ENCODE measurements at regions not wholly inside any gene's neighbourhood (a gene's known extent, or its start where the extent isn't known, plus 50 kb on each side); places are given as distances from the start of the nearest gene placed in this dataset.
"Not testable (repeated sequence)": the region's sequence is repeated elsewhere in the genome, so short reads cannot be mapped to it uniquely, and the experiment has no call there.

DNA sequence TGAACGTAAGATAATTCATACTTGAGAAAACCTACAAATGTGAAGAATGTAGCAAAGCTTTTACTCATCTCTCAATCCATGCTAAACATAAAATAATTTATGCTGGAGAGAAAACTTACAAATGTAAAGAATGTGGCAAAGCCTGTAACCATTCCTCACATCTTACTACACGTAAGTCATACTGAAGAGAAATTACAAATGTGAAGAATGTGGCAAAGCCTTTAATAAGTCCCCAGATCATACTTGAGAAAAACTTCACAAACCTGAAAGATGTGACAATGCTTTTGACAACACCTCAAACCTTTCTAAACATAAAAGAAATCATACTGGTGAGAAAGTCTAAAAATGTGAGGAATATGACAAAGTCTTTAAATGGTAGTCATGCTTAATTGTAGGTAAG, 89.4 kb downstream of the ZNF675 start:
- intact Hi-C loops (cut with DNase I), result no loop called here
- ATAC-seq (ENCODE audit: poor library complexity) (no peak), DNase-seq (no peak)

DNA sequence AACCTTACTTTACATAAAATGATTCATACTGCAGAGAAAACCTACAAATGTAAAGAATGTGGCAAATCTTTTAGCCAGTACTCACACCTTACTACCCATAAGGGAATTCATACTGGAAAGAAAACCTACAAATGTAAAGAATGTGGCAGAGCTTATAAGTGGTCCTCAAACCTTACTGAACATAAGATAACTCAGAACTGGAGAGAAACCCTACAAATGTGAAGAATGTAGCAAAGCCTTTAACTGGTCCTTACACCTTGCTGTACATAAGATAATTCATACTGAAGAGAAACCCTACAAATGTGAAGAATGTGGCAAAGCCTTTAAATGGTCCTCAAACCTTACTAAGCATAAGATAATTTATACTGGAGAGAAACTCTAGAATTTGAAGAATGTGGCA, 90.1 kb downstream of the ZNF675 start:
- no peak for ATAC-seq (ENCODE audit: poor library complexity)
- no peak for DNase-seq
- intact Hi-C loops (cut with DNase I), result no loop called here

DNA sequence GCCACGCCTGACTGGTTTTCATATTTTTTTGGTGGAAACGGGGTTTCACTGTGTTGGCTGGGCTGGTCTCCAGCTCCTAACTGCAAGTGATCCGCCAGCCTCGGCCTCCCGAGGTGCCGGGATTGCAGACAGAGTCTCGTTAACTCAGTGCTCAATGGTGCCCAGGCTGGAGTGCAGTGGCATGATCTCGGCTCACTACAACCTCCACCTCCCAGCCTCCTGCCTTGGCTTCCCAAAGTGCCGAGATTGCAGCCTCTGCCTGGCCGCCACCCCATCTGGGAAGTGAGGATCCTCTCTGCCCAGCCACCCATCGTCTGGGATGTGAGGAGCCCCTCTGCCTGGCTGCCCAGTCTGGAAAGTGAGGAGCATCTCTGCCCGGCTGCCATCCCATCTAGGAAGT, 92.7 kb downstream of the ZNF675 start:
- intact Hi-C loops (cut with DNase I); ATAC-seq (ENCODE audit: poor library complexity); DNase-seq: not testable (repeated sequence)

- intact Hi-C loops (cut with DNase I), result no loop called here
- no peak for ATAC-seq (ENCODE audit: poor library complexity)
Observed at GRCh38 chr19:23587546-23587945, 99.5 kb downstream of the ZNF675 start.

GRCh38 chr19:23577501-23577900, 109.5 kb downstream of the ZNF675 start:
- intact Hi-C loops (cut with DNase I), result no loop called here
- no peak for ATAC-seq (ENCODE audit: poor library complexity)
- DNase-seq, result no peak

More at GRCh38 chr19:23587546-23587945, 99.5 kb downstream of the ZNF675 start:
- no peak for DNase-seq

DNA sequence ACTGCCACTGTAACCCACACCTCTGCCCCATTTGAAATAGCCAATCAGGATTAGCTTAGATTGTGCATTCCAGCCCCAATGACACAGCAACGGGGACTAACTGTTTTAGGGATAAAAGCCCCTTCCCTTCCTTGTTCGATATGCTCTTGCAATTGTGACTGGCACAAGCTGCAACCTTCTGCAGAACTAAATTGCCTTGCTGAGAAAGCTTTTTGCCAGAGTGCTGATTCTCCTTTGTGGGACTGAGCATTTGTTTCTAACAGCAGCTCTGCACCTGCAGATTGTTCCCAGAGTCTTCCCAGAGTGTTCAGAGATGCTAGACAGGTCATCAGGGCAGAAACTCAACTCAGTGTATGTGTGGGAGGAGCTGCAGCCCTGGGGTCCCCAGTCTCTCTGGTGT, 115.8 kb downstream of the ZNF675 start:
- no peak for ATAC-seq (ENCODE audit: poor library complexity)
- intact Hi-C loops (cut with DNase I), result no loop called here
- no peak for DNase-seq

DNA sequence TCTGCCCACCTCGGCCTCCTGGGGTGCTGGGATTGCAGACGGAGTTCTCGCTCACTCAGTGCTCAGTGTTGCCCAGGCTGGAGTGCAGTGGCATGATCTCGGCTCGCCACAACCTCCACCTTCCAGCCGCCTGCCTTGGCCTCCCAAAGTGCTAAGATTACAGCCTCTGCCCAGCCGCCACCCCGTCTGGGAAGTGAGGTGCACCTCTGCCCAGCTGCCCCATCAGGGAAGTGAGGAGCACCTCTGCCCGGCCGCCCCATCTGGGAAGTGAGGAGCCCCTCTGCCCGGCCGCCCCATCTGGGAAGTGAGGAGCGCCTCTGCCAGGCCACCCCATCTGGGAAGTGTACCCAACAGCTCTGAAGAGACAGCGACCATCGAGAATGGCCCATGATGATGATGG, 118.9 kb downstream of the ZNF675 start:
- intact Hi-C loops (cut with DNase I); ATAC-seq (ENCODE audit: poor library complexity); DNase-seq: not testable (repeated sequence)

GRCh38 chr19:23565256-23565655, 121.8 kb downstream of the ZNF675 start:
- ATAC-seq (ENCODE audit: poor library complexity) (no peak), DNase-seq (no peak)
- intact Hi-C loops (cut with DNase I), result no loop called here

DNA sequence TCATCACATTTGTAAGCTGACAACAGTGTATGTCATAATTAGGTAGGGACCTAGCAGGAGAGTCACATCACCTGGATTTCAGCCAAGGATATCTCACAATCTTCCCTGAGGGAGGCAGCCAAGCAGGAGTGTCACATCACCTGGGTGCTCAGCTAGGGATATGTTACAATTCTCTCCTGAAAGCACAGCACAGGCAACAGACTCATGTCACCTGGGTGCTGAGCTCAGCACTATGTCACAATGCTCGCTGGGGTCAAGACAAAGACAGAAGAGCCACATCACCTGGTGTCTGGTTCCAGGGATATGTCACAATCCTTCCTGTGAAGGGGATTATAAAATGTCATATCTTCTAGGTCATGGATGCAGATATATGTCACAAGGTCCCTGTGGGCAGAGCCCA, 123.7 kb downstream of the ZNF675 start:
- DNase-seq, result no peak
- intact Hi-C loops (cut with DNase I), result no loop called here
- ATAC-seq (ENCODE audit: poor library complexity), result no peak

DNA sequence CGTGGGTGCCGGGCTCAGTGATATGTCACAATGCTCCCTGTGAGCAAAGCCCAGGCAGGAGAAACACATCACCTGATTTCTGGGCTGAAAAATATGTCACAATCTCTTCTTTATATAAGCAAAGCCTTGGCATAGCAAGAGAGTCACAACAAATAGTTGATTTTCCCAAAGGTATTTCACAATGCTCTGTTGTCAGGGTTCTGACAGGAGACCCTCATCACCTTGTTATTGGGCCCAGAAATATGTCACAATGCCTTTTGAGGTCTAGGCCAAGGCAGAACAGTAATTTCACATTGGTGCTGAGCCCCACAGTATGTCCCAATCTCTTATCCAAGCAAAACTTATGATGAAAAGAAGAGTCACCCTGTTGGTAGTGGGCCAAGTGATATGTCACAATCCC, 125.7 kb downstream of the ZNF675 start:
- DNase-seq, result no peak
- intact Hi-C loops (cut with DNase I), result no loop called here
- no peak for ATAC-seq (ENCODE audit: poor library complexity)

DNA sequence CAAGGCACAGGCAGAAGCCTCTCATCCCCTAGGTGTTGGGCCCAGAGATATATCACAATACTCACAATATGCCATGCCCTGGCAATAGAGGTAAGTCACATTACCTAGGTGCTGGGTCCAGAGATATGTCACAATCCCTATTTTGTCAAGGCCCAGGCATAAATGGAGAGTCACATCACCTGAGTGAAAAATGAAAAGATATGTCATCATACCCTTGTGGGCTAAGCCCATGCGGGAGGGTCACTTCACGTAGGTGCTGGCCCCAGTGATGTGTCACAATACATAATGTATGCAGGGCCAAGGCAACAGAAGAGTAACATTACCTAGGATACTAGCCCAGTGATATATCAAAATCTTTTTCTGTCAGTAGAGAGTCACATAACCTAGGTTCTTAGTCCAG, 127.0 kb downstream of the ZNF675 start:
- no peak for ATAC-seq (ENCODE audit: poor library complexity)
- intact Hi-C loops (cut with DNase I), result no loop called here
- DNase-seq, result no peak

GRCh38 chr19:23558541-23558940, 128.5 kb downstream of the ZNF675 start:
- intact Hi-C loops (cut with DNase I), result no loop called here
- DNase-seq, result no peak
- ATAC-seq (ENCODE audit: poor library complexity), result no peak

GRCh38 chr19:23557381-23557780, 129.6 kb downstream of the ZNF675 start:
- no peak for ATAC-seq (ENCODE audit: poor library complexity)
- intact Hi-C loops (cut with DNase I), result no loop called here
- no peak for DNase-seq

DNA sequence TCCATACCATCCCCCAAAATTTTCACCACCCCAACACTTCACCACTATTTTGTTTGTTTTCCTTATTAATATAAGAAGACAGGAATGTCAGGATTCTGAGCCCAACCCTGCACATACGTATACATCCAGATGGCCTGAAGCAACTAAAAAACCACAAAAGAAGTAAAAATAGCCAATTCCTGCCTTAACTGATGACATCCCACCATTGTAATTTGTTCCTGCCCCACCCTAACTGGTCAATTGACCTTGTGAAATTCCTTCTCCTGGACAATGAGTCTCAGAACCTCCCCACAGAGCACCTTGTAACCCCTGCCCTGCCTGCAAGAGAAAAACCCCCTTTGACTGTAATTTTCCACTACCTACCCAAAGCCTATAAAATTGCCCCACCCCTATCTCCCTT, 132.5 kb downstream of the ZNF675 start:
- DNase-seq (no peak), ATAC-seq (ENCODE audit: poor library complexity) (no peak)
- intact Hi-C loops (cut with DNase I), result no loop called here

DNA sequence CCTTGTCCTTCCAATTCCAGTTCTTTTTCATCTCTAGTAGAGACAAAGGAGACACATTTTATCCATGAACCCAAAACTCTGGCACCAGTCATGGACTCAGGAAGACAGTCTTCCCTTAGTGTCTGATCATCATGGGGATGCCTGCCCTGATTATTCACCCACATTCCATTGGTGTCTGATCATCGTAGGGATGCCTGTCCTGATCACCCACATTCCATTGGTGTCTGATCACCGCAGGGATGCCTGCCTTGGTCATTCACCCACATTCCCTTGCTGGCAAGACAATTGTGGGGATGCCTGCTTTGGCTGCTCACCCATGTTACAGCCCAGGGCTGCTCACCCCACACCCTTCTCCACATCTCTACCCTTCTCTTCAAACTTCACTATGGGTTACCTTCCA, 136.9 kb downstream of the ZNF675 start:
- DNase-seq; intact Hi-C loops (cut with DNase I); ATAC-seq (ENCODE audit: poor library complexity): not testable (repeated sequence)

DNA sequence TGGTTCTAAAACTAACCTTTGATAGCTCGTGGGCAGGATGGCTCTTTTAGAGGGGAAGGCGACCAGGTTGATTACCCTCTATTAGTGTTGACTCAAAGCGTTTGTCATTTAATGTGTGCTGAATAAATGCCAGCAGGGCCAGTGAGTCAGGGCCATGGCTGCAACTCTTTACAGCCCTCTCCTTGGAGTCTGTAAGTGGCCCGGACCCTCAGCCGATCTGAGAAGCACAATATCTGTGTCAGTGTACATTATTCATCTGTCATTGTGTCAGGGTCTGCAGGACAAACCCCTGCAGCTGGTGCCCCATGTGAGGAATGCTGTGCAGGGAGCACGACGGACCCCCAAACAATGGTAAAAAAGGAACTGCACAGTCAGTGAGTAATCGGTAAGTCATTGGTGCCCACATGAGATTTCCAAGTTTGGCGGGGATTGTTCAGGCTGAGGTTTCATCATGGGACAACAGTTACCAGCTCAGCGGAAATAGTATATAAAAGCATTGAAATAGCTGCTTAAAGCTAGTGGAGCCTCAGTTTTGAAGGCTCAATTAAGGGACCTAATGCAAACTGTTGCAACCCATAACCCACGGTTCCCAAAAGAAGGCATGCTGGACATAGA, 139.1 kb downstream of the ZNF675 start:
- DNase-seq, result no peak
- ATAC-seq (ENCODE audit: poor library complexity), result no peak
- intact Hi-C loops (cut with DNase I), result no loop called here

- intact Hi-C loops (cut with DNase I), result no loop called here
- ATAC-seq (ENCODE audit: poor library complexity) (no peak), DNase-seq (no peak)
Observed at GRCh38 chr19:23547156-23547555, 139.9 kb downstream of the ZNF675 start.

- ATAC-seq (ENCODE audit: poor library complexity) (no peak), DNase-seq (no peak)
- intact Hi-C loops (cut with DNase I), result no loop called here
Observed at GRCh38 chr19:23543351-23543750, 143.7 kb downstream of the ZNF675 start.

DNA sequence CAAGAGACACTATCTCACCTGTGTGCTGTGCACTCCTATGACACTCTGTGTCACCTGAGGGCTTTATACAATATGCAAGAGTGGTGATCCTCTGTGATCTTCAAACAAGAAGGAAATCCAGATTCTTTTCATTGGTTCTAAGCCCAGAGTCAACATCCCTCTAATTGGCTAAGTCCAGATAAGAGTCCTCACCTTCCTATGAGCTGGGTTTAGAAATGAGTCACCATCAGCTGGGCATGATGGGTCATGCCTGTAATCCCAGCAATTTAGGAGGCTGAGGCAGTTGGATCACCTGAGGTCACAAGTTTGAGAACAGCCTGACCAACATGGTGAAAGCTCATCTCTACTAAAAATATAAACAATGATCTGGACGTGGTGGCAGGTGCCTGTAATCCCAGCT, 144.4 kb downstream of the ZNF675 start:
- intact Hi-C loops (cut with DNase I), result no loop called here

GRCh38 chr19:23541991-23542390, 145.0 kb downstream of the ZNF675 start:
- intact Hi-C loops (cut with DNase I), result no loop called here
- ATAC-seq (ENCODE audit: poor library complexity), result no peak
- no peak for DNase-seq

More for the DNA sequence above, 144.4 kb downstream of the ZNF675 start:
- ATAC-seq (ENCODE audit: poor library complexity) (no peak), DNase-seq (no peak)

DNA sequence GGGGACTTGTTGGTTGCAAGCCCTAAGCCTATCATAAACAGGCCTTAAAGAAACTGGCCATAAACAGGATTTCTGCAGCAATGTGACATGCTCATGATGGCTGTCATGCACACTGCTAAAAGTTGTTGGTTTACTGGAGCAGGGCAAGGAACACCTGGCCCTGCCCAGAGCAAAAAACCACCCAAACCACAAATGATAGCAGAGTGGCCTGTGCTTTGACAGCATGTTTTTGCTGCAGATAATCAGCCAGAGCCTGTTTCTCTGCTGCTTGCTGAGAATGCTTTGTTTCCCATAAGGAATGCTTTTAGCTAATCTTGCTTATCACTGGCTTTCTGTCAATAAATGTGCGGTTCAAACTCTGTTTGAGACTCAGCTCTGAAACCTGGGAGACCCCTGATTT, 144.9 kb upstream of the ZNF91 start:
- DNase-seq; intact Hi-C loops (cut with DNase I); ATAC-seq (ENCODE audit: poor library complexity): not testable (repeated sequence)
